Tibial artery (tissue), 4 donors: ENCODE measurements at regions not wholly inside any gene's neighbourhood (a gene's known extent, or its start where the extent isn't known, plus 50 kb on each side); places are given as distances from the start of the nearest gene placed in this dataset.
"Not testable (repeated sequence)": the region's sequence is repeated elsewhere in the genome, so short reads cannot be mapped to it uniquely, and the experiment has no call there.

ENCODE experiments used
- DNase-seq, 2 donors: peaks; one replicate each; pipeline ENCODE4 v3.0.0-alpha.2; 2019
- H3K27ac ChIP-seq, 2 donors: fragments of 200-600 bp; sonication (generic) in 1 of 2; 1 replicate in 1 of 2; 2 replicates in 1 of 2; pipeline ENCODE4 v1.5.1; 2018 to 2019; ENCODE audit warnings: mild to moderate bottlenecking in 1 of 2
- H3K27me3 ChIP-seq, 2 donors: fragments of 200-600 bp; sonication (generic) in 1 of 2; one replicate each; pipeline versions ENCODE4 v1.5.1 to v1.6.0; 2016 to 2019
- H3K36me3 ChIP-seq, 3 donors: fragments of 200-600 bp; sonication (generic) in 2 of 3; one replicate each; pipeline ENCODE4 v1.5.1; 2016 to 2019; ENCODE audit warnings: mild to moderate bottlenecking in 2 of 3
- H3K4me1 ChIP-seq, 4 donors: fragments of 200-600 bp; sonication (generic) in 2 of 4; 1 replicate in 3 of 4; 2 replicates in 1 of 4; pipeline ENCODE4 v1.5.1; 2016 to 2019
- H3K4me3 ChIP-seq, 2 donors: fragments of 200-600 bp; sonication (generic) in 1 of 2; 1 replicate in 1 of 2; 2 replicates in 1 of 2; pipeline ENCODE4 v1.5.1; 2018 to 2019; ENCODE audit warnings: mild to moderate bottlenecking in 2 of 2
- H3K9me3 ChIP-seq, 3 donors: fragments of 200-600 bp; sonication (generic) in 1 of 3; one replicate each; pipeline ENCODE4 v1.5.1; 2016 to 2019
- intact Hi-C: fragments of 100-400 bp; cut with DNase I; formaldehyde crosslinking; loops from one replicate; pipeline ENCODE4 v1.15.0; 2023; ENCODE audit warnings: low total_unique reads
- TF ChIP-seq, protein P1 (sequence below), 2 experiments: fragments of 200-600 bp in 1 of 2; fragments of 450-650 bp in 1 of 2; IDR thresholded peaks; one replicate each; pipeline ENCODE4 v1.5.1; 2017 to 2019; ENCODE audit warnings: antibody characterized with exemption in 2 of 2, mild to moderate bottlenecking in 1 of 2, moderate library complexity in 1 of 2

DNA sequence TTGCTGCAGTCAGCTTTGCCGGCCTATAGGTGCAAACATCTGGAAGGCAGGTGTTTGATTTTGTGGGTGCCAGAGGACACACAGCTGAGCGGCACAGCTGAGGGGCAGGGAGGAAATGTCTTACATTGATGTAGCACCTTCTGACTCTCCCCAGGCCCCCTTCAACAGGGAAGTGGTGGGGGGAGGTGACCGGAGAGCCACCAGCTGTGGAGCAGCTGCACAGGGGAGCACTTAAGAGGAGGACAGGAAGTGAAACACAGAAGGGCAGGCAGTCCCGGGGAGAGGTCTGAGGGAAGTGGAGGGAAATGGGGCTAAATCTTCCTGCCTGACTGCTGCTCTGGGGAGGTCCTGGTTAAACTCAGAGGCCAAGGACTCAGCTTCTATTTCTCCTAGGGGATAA is 409.1 kb downstream of the TNS1 start:
- Histone ChIP-seq H3K27ac (no peak overlapping the region), H3K36me3 (peaks cover 0 to 8% (median 0%) of the 10 kb centered on the region in 3 donors), H3K27me3 (no peaks in the 10 kb centered on the region), H3K9me3 (no peaks in the 10 kb centered on the region), H3K4me1 (no peaks in the 10 kb centered on the region), H3K4me3 (no peak overlapping the region)
- TF ChIP-seq, protein P1, sequence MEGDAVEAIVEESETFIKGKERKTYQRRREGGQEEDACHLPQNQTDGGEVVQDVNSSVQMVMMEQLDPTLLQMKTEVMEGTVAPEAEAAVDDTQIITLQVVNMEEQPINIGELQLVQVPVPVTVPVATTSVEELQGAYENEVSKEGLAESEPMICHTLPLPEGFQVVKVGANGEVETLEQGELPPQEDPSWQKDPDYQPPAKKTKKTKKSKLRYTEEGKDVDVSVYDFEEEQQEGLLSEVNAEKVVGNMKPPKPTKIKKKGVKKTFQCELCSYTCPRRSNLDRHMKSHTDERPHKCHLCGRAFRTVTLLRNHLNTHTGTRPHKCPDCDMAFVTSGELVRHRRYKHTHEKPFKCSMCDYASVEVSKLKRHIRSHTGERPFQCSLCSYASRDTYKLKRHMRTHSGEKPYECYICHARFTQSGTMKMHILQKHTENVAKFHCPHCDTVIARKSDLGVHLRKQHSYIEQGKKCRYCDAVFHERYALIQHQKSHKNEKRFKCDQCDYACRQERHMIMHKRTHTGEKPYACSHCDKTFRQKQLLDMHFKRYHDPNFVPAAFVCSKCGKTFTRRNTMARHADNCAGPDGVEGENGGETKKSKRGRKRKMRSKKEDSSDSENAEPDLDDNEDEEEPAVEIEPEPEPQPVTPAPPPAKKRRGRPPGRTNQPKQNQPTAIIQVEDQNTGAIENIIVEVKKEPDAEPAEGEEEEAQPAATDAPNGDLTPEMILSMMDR (IDR thresholded peaks at IDR 0.05) = no peak
- intact Hi-C loops = no loop called here
- DNase-seq = no peak

- no peak overlapping the region for H3K4me3 ChIP-seq
- peaks cover 0 to 11% (median 0%) of the 10 kb centered on the region in 4 donors for H3K4me1 ChIP-seq
- intact Hi-C loops = no loop called here
- H3K27ac ChIP-seq = no peak overlapping the region
- peaks cover 0 to 1% (median 0%) of the 10 kb centered on the region in 3 donors for H3K36me3 ChIP-seq
- no peaks in the 10 kb centered on the region for H3K9me3 ChIP-seq
- no peak for DNase-seq
- TF ChIP-seq, protein P1 (IDR thresholded peaks at IDR 0.05) = no peak
- H3K27me3 ChIP-seq = no peaks in the 10 kb centered on the region
These were observed 414.5 kb downstream of the TNS1 start for GRCh38 chr2:217588266-217588665.

DNA sequence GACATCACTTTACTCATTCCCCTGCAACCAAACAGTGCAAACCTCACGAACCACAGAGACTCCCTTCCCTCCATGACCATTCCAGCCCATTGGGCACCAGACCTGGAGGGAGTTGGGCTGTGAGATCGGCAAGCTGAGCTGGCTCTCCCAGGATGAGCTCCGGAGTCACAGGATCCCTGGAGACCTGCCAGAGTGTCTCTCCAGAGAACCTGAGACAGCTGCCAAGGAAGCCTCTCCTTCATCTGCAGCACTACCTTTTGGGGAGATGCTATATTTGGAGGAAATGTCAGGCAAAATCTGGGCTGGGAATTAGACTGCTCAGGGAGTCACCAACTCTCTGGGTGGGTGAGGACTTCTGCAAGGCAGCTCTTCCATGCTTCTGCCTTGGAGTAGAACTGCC is 417.4 kb downstream of the TNS1 start:
- Histone ChIP-seq H3K27me3 (no peaks in the 10 kb centered on the region), H3K4me3 (no peak overlapping the region)

DNA sequence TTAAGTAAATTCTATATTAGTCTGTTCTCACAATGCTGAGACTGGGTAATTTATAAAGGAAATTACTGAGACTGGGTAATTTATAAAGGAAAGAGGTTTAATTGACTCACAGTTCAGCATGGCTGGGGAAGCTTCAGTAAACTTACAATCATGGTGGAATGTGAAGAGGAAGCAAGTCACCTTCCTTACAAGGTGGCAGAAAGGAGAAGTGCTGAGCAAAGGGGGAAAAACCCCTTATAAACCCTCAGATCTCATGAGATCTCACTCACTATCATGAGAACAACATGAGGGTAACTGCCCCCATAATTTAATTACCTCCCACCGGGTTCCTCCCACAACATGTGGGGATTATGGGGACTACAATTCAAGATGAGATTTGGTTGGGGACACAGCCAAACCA is 422.4 kb downstream of the TNS1 start:
- DNase-seq, H3K36me3 ChIP-seq, intact Hi-C loops, H3K9me3 ChIP-seq, H3K4me3 ChIP-seq, H3K4me1 ChIP-seq, H3K27me3 ChIP-seq, H3K27ac ChIP-seq: not testable (repeated sequence)

More for the DNA sequence above, 417.4 kb downstream of the TNS1 start:
- intact Hi-C loops = no loop called here
- Histone ChIP-seq H3K9me3 (no peaks in the 10 kb centered on the region), H3K36me3 (no peaks in the 10 kb centered on the region), H3K27ac (no peak overlapping the region), H3K4me1 (peaks cover 0 to 11% (median 0%) of the 10 kb centered on the region in 4 donors)
- TF ChIP-seq, protein P1 (IDR thresholded peaks at IDR 0.05) = no peak
- no peak for DNase-seq

DNA sequence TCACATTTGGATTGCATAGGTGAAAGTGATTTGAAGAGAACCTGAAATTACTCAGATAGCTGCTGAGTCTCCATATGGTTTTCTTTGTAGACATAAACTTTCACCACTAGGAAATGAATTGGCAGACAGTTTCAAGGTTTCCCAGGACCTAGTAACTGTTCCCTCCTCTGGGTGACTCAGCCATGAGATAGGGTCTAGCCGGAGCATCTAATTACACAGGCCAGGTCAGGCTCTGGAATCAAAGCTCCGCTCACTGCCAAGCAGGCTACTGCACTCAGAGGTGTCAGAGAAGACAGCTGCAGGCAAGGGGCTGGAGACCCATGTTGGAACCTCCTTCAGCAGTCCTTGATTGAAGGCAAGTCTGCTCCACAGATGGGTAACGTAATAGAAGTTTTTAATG is 429.2 kb downstream of the TNS1 start:
- no peaks in the 10 kb centered on the region for H3K4me1 ChIP-seq
- no peaks in the 10 kb centered on the region for H3K36me3 ChIP-seq
- no peak overlapping the region for H3K4me3 ChIP-seq
- TF ChIP-seq, protein P1 (IDR thresholded peaks at IDR 0.05) = no peak
- H3K27ac ChIP-seq = no peak overlapping the region
- no peaks in the 10 kb centered on the region for H3K27me3 ChIP-seq
- intact Hi-C loops = no loop called here
- no peaks in the 10 kb centered on the region for H3K9me3 ChIP-seq
- no peak for DNase-seq

GRCh38 chr2:217570394-217570793 is 432.4 kb downstream of the TNS1 start:
- no peak overlapping the region for H3K27ac ChIP-seq
- H3K27me3 ChIP-seq = no peaks in the 10 kb centered on the region
- H3K9me3 ChIP-seq = no peaks in the 10 kb centered on the region
- peaks cover 4 to 12% (median 5%) of the 10 kb centered on the region in 3 donors for H3K36me3 ChIP-seq
- intact Hi-C loops = no loop called here
- peaks cover 0 to 4% (median 0%) of the 10 kb centered on the region in 4 donors for H3K4me1 ChIP-seq
- TF ChIP-seq, protein P1 (IDR thresholded peaks at IDR 0.05) = no peak
- DNase-seq = no peak
- no peak overlapping the region for H3K4me3 ChIP-seq
